GM23248 (cell line): ENCODE measurements at regions not wholly inside any gene's neighbourhood (a gene's known extent, or its start where the extent isn't known, plus 50 kb on each side); places are given as distances from the start of the nearest gene placed in this dataset.

Experiments used
- EZH2 ChIP-seq: fragments of 200-600 bp; sonication (generic); IDR thresholded peaks from 2 replicates; pipeline ENCODE4 v1.6.1; 2018; ENCODE audit warnings: antibody characterized with exemption, mild to moderate bottlenecking; ENCODE audit not compliant: insufficient read depth, poor library complexity, severe bottlenecking
- EZH2phosphoT487 ChIP-seq: fragments of 200-600 bp; sonication (generic); IDR thresholded peaks from 2 replicates; pipeline ENCODE4 v1.6.1; 2018; ENCODE audit warnings: antibody characterized with exemption, moderate library complexity, mild to moderate bottlenecking, low read depth; ENCODE audit not compliant: insufficient read depth

- no peak for TF ChIP-seq EZH2phosphoT487
- no peak for TF ChIP-seq EZH2
Measured at GRCh38 chr7:98762620-98763019, 107.2 kb downstream of the TMEM130 start.
